ENCODE measurements at regions not wholly inside any gene's neighbourhood (a gene's known extent, or its start where the extent isn't known, plus 50 kb on each side); places are given as distances from the start of the nearest gene placed in this dataset.

DNA sequence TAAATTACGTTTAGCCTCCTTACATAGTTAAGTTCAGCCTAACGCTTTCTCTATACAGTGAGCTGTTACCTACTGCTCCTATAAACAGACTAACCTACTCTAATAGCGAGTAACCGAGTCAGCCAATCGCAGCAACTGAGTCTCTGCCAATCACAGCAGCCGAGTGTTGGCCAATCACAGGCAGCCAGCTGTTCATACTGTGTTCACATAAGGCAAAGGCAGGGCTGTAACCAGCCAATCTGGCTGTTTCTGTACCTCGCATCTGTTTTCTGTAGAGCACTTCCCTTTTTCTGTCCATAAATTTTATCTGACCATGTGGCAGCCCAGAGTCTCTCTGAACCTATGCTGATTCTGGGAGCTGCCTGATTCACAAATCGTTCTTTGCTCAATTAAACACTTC lies 263.9 kb upstream of the JARID2 start:
- 94% methylated on average over 8 of the region's 8 CpGs for WGBS
- no peak overlapping the region for H4K91ac ChIP-seq (ENCODE audit: low read length)
- no peak overlapping the region for H2BK120ac ChIP-seq (ENCODE audit: low read depth, low read length)
- H2AFZ ChIP-seq (ENCODE audit: low read depth, low read length) = no peak overlapping the region
- H3K4me1 ChIP-seq (ENCODE audit: control insufficient read depth, insufficient read depth, low read depth, low read length) = no peaks in the 10 kb centered on the region
- H4K8ac ChIP-seq (ENCODE audit: low read length) = no peak overlapping the region
- H3K18ac ChIP-seq (ENCODE audit: low read depth in 1 of 2, low read length in 2 of 2) = no peak overlapping the region
- H2AK5ac ChIP-seq (ENCODE audit: low read length, severe bottlenecking) = no peak overlapping the region
- DNase-seq = no peak
- H2BK15ac ChIP-seq (ENCODE audit: low read depth, poor library complexity, severe bottlenecking) = no peak overlapping the region
- no peak overlapping the region for H2BK5ac ChIP-seq (ENCODE audit: low read depth, low read length, poor library complexity, severe bottlenecking)
- no peak overlapping the region for H2BK12ac ChIP-seq (ENCODE audit: low read length in 2 of 2)
- H3K9ac ChIP-seq (ENCODE audit: low read length) = no peak overlapping the region
- no peak overlapping the region for H3K4ac ChIP-seq (ENCODE audit: low read depth in 1 of 2, low read length in 2 of 2)
- H3K23ac ChIP-seq (ENCODE audit: low read length in 2 of 2) = no peak overlapping the region
- H3K36me3 ChIP-seq (ENCODE audit: control insufficient read depth in 1 of 2, insufficient read depth in 2 of 2, low read depth in 1 of 2, low read length in 2 of 2) = no peaks in the 10 kb centered on the region
- H3K27me3 ChIP-seq (ENCODE audit: control insufficient read depth in 1 of 2, insufficient read depth in 1 of 2, low read length in 2 of 2) = no peaks in the 10 kb centered on the region
- H3K14ac ChIP-seq (ENCODE audit: low read length in 2 of 2) = no peak overlapping the region
- no peaks in the 10 kb centered on the region for H3K79me1 ChIP-seq (replicated peaks; ENCODE audit: low read length, poor library complexity, severe bottlenecking)
- no peak overlapping the region for H3K4me3 ChIP-seq (ENCODE audit: insufficient read depth in 1 of 2, low read depth in 1 of 2, low read length in 2 of 2)
- no peak overlapping the region for H3K4me2 ChIP-seq (ENCODE audit: low read length, poor library complexity, severe bottlenecking)
- H3K27ac ChIP-seq (ENCODE audit: low read length, poor library complexity, severe bottlenecking) = no peak overlapping the region
- H3K9me3 ChIP-seq (ENCODE audit: control insufficient read depth, low read length) = no peaks in the 10 kb centered on the region

GRCh38 chr6:14983599-14984518 lies 262.0 kb upstream of the JARID2 start:
- Histone ChIP-seq H4K8ac (ENCODE audit: low read length) (no peak overlapping the region), H3K4ac (ENCODE audit: low read depth in 1 of 2, low read length in 2 of 2) (no peak overlapping the region), H2AFZ (ENCODE audit: low read depth, low read length) (peak overlapping the region; percentile 47)

DNA sequence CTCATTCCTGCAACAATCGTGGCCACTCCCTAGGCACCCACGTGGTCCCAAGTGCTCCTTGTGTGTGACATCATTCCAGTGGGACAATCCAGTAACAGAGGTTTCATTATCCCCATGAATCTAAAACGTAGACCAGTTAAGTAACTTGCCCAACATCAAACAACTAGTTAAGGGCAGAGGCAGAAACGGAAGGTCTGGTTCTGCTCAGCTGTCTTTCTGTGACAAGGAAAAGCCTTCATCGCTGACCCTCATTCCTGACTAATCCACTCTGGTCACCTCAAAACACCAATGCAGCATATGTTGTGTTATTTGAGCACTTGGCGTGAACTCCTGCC lies 261.4 kb upstream of the JARID2 start:
- Histone ChIP-seq H2AK5ac (ENCODE audit: low read length, severe bottlenecking) (no peak overlapping the region), H3K79me1 (replicated peaks; ENCODE audit: low read length, poor library complexity, severe bottlenecking) (no peaks in the 10 kb centered on the region), H3K36me3 (ENCODE audit: control insufficient read depth in 1 of 2, insufficient read depth in 2 of 2, low read depth in 1 of 2, low read length in 2 of 2) (no peaks in the 10 kb centered on the region), H3K23ac (ENCODE audit: low read length in 2 of 2) (no peak overlapping the region), H3K18ac (ENCODE audit: low read depth in 1 of 2, low read length in 2 of 2) (peak overlapping the region in 1 of 2 experiments; percentile 39), H4K8ac (ENCODE audit: low read length) (no peak overlapping the region), H3K9me3 (ENCODE audit: control insufficient read depth, low read length) (no peaks in the 10 kb centered on the region), H4K91ac (ENCODE audit: low read length) (no peak overlapping the region), H3K4ac (ENCODE audit: low read depth in 1 of 2, low read length in 2 of 2) (no peak overlapping the region), H3K4me2 (ENCODE audit: low read length, poor library complexity, severe bottlenecking) (no peak overlapping the region), H3K27ac (ENCODE audit: low read length, poor library complexity, severe bottlenecking) (no peak overlapping the region), H2BK120ac (ENCODE audit: low read depth, low read length) (no peak overlapping the region), H3K14ac (ENCODE audit: low read length in 2 of 2) (no peak overlapping the region), H3K9ac (ENCODE audit: low read length) (peak overlapping the region; percentile 52), H2AFZ (ENCODE audit: low read depth, low read length) (peak overlapping the region; percentile 47), H3K27me3 (ENCODE audit: control insufficient read depth in 1 of 2, insufficient read depth in 1 of 2, low read length in 2 of 2) (no peaks in the 10 kb centered on the region), H2BK15ac (ENCODE audit: low read depth, poor library complexity, severe bottlenecking) (no peak overlapping the region), H3K4me1 (ENCODE audit: control insufficient read depth, insufficient read depth, low read depth, low read length) (no peaks in the 10 kb centered on the region), H2BK12ac (ENCODE audit: low read length in 2 of 2) (no peak overlapping the region), H3K4me3 (ENCODE audit: insufficient read depth in 1 of 2, low read depth in 1 of 2, low read length in 2 of 2) (peak overlapping the region in 1 of 2 experiments; percentile 56), H2BK5ac (ENCODE audit: low read depth, low read length, poor library complexity, severe bottlenecking) (no peak overlapping the region)
- DNase-seq = peak; percentile 79
- WGBS = 27% methylated on average over 6 of the region's 6 CpGs

More at GRCh38 chr6:14983599-14984518, 262.0 kb upstream of the JARID2 start:
- no peak overlapping the region for H3K18ac ChIP-seq (ENCODE audit: low read depth in 1 of 2, low read length in 2 of 2)
- peak overlapping the region in 1 of 2 experiments; percentile 56 for H3K4me3 ChIP-seq (ENCODE audit: insufficient read depth in 1 of 2, low read depth in 1 of 2, low read length in 2 of 2)
- H3K9me3 ChIP-seq (ENCODE audit: control insufficient read depth, low read length) = no peaks in the 10 kb centered on the region
- H2BK120ac ChIP-seq (ENCODE audit: low read depth, low read length) = no peak overlapping the region
- no peak overlapping the region for H2BK12ac ChIP-seq (ENCODE audit: low read length in 2 of 2)
- H3K36me3 ChIP-seq (ENCODE audit: control insufficient read depth in 1 of 2, insufficient read depth in 2 of 2, low read depth in 1 of 2, low read length in 2 of 2) = no peaks in the 10 kb centered on the region
- no peak overlapping the region for H3K23ac ChIP-seq (ENCODE audit: low read length in 2 of 2)
- no peak overlapping the region for H3K9ac ChIP-seq (ENCODE audit: low read length)
- no peak overlapping the region for H4K91ac ChIP-seq (ENCODE audit: low read length)
- H3K27ac ChIP-seq (ENCODE audit: low read length, poor library complexity, severe bottlenecking) = no peak overlapping the region
- H2AK5ac ChIP-seq (ENCODE audit: low read length, severe bottlenecking) = no peak overlapping the region
- H3K79me1 ChIP-seq (replicated peaks; ENCODE audit: low read length, poor library complexity, severe bottlenecking) = no peaks in the 10 kb centered on the region
- no peak overlapping the region for H2BK5ac ChIP-seq (ENCODE audit: low read depth, low read length, poor library complexity, severe bottlenecking)
- DNase-seq = peak; percentile 16
- H3K14ac ChIP-seq (ENCODE audit: low read length in 2 of 2) = no peak overlapping the region
- H3K4me2 ChIP-seq (ENCODE audit: low read length, poor library complexity, severe bottlenecking) = no peak overlapping the region
- WGBS = 67% methylated on average over 5 of the region's 5 CpGs
- no peaks in the 10 kb centered on the region for H3K4me1 ChIP-seq (ENCODE audit: control insufficient read depth, insufficient read depth, low read depth, low read length)
- H3K27me3 ChIP-seq (ENCODE audit: control insufficient read depth in 1 of 2, insufficient read depth in 1 of 2, low read length in 2 of 2) = no peaks in the 10 kb centered on the region
- no peak overlapping the region for H2BK15ac ChIP-seq (ENCODE audit: low read depth, poor library complexity, severe bottlenecking)

- no peak overlapping the region for H3K4ac ChIP-seq (ENCODE audit: low read depth in 1 of 2, low read length in 2 of 2)
- H4K8ac ChIP-seq (ENCODE audit: low read length) = no peak overlapping the region
- no peak overlapping the region for H3K18ac ChIP-seq (ENCODE audit: low read depth in 1 of 2, low read length in 2 of 2)
- H3K27me3 ChIP-seq (ENCODE audit: control insufficient read depth in 1 of 2, insufficient read depth in 1 of 2, low read length in 2 of 2) = no peaks in the 10 kb centered on the region
- no peak overlapping the region for H4K91ac ChIP-seq (ENCODE audit: low read length)
- H3K9ac ChIP-seq (ENCODE audit: low read length) = no peak overlapping the region
- H3K9me3 ChIP-seq (ENCODE audit: control insufficient read depth, low read length) = no peaks in the 10 kb centered on the region
- H2AK5ac ChIP-seq (ENCODE audit: low read length, severe bottlenecking) = no peak overlapping the region
- H3K79me1 ChIP-seq (replicated peaks; ENCODE audit: low read length, poor library complexity, severe bottlenecking) = no peaks in the 10 kb centered on the region
- H3K4me1 ChIP-seq (ENCODE audit: control insufficient read depth, insufficient read depth, low read depth, low read length) = no peaks in the 10 kb centered on the region
- H2BK15ac ChIP-seq (ENCODE audit: low read depth, poor library complexity, severe bottlenecking) = no peak overlapping the region
- no peak overlapping the region for H2BK120ac ChIP-seq (ENCODE audit: low read depth, low read length)
- H2AFZ ChIP-seq (ENCODE audit: low read depth, low read length) = no peak overlapping the region
- no peak overlapping the region for H2BK5ac ChIP-seq (ENCODE audit: low read depth, low read length, poor library complexity, severe bottlenecking)
- H2BK12ac ChIP-seq (ENCODE audit: low read length in 2 of 2) = no peak overlapping the region
- H3K27ac ChIP-seq (ENCODE audit: low read length, poor library complexity, severe bottlenecking) = no peak overlapping the region
- no peak overlapping the region for H3K4me3 ChIP-seq (ENCODE audit: insufficient read depth in 1 of 2, low read depth in 1 of 2, low read length in 2 of 2)
- DNase-seq = no peak
- H3K23ac ChIP-seq (ENCODE audit: low read length in 2 of 2) = no peak overlapping the region
- 89% methylated on average over 4 of the region's 4 CpGs for WGBS
- H3K36me3 ChIP-seq (ENCODE audit: control insufficient read depth in 1 of 2, insufficient read depth in 2 of 2, low read depth in 1 of 2, low read length in 2 of 2) = no peaks in the 10 kb centered on the region
- H3K4me2 ChIP-seq (ENCODE audit: low read length, poor library complexity, severe bottlenecking) = no peak overlapping the region
- H3K14ac ChIP-seq (ENCODE audit: low read length in 2 of 2) = no peak overlapping the region
Observed at GRCh38 chr6:14985366-14985765, 260.5 kb upstream of the JARID2 start.

All from mesenchymal stem cell (in vitro differentiated cells and primary cell).